CD4-positive, alpha-beta T cell treated with Interferon alpha-2 for 1 hour (primary cell): ENCODE measurements at regions not wholly inside any gene's neighbourhood (a gene's known extent, or its start where the extent isn't known, plus 50 kb on each side); places are given as distances from the start of the nearest gene placed in this dataset.

Experiments
- DNase-seq, 2 donors: peaks; one replicate each; pipeline ENCODE4 v3.0.0-alpha.2; 2020 to 2022

DNA sequence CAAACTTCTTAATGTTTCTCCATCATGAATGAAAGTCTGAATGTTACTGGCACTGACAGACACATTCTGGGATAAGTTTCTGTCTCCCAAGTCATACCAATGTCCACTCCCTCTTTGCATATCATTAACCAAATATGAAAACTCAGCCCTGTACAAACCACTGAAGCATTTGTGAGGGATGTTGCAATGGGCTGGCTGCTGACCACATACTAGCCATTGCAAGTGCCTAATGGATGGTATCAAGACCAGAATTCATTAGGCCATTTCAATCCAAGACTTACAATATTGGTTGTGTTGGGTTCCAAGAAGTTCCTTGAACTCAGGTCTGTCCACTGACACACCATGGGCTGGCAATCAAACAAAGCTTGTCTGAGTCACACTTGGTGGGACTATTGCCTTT is 73.8 kb downstream of the CBLN2 start:
- DNase-seq = no peak

DNA sequence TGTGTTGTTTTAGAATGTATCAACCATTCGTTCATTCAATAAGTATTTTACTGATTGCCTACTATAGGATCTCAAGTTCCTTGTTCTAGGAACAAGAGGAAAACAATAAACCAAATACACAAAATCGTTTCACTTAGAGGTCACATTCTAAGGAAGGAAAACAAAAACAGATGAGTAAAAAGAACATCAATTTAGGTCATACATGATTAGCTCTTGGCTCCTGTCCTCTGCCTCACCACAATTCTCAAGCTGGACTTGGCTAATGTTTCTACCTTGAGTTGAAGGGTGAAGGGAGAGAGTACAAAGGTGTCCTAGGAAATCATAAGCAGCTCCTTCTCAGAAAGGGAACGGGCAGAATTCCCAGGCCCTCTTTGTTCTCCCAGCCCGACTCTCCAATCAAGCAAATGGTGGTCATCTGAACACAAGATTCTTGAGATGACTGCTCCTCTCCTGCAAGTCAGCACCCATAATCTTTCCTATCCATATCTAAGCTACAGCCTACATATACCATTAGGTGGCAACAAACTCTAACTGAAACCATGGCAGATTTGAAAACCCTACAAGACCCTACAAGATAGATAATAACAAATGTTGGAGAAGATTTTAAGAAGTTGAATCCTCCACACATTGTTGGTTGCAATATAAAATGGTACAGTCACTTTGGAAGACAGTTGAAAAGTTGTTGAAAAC is 76.0 kb downstream of the CBLN2 start:
- DNase-seq = no peak

DNA sequence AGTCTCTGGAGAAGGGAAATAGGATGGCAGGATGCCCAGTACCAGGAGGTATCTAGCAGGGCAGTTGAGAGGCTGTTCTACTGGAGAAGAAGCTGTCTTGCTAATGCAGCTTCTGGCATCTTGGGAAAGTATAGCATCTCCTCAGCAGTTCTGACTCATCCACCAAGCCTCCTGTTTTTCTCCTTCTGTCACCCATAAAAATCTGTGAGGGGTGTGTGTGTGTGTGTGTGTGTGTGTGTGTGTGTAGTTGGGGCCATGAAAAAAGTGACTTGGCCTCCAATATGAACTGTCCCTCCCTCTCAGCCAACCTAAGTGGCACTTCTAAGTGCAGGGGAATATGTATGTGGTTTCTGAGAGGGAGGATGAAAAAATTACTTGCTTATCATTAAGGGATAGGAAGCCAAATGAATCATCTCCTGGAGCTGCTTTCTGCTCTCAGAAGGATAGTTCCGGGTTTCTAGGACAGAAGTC is 83.9 kb downstream of the CBLN2 start:
- DNase-seq = no peak

DNA sequence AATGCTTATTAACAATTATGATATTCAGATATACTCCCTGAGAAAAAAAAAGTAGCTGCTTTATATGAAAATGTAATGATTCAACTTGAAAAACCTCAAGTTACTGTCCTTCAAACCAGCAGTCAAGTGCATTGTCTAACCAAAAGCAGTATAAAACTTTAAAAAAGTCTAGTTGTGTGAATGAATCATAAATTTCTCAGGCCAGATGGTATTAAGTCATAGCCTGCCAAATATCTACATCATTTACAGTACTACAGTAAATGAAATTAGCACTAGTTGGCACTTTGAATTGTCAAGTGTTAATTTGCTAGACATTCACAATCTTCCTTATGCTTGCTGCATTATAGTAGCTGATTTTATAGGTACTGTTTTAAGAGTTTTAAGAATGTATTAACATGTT is 85.9 kb downstream of the CBLN2 start:
- no peak for DNase-seq

DNA sequence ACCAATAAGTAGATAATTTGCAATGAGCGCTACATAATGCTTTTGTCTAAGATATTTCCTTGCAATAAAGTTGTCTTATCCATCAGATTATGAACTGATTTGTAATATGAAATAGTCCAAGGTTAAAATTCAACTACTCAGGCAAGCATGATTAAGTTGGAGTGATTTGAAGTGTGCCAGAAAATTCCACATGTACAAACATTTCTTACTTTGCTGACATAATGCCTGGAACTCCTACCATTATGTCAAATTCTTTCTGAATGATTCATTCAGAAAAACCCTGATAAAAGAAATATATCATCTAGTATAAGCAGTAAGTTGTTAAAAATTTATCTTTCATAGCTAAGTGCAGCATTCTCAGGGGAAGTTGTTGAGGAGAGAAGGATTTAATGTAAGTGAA is 87.3 kb downstream of the CBLN2 start:
- no peak for DNase-seq

DNA sequence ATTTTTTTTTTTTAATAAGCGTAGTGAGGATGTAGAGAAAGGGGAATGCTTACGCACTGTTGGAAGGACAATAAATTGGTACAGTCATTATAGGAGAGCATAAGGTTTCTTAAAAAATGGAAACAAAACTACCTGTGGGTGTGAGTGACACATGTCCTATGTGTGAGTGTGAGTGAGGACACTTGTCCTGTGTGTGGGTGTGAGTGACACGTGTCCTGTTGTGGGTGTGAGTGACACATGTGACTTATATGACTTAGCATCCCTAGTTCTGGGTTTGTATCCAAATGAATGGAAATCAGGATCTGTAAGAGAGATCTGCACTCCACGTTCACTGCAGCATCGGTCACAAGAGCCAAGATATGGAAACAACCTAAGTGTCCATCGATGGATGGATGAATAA is 91.8 kb downstream of the CBLN2 start:
- DNase-seq = no peak

DNA sequence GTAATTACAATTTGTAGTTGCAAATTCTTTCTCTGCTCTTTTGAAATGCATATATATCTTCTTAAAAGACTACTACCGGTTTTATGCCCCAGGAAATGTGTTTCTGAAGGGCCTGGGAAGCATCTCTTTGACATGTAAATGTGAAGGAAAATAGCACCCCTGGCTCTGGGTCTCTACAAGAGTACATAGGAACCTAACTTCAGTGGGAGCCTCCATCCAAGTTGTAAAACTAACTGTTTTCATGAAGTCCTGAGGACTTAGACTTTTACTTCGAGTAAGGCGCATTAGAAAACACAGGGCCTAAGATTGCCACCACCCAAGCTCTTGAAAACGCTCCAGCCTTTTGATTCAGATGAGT is 99.4 kb downstream of the CBLN2 start:
- DNase-seq = no peak

DNA sequence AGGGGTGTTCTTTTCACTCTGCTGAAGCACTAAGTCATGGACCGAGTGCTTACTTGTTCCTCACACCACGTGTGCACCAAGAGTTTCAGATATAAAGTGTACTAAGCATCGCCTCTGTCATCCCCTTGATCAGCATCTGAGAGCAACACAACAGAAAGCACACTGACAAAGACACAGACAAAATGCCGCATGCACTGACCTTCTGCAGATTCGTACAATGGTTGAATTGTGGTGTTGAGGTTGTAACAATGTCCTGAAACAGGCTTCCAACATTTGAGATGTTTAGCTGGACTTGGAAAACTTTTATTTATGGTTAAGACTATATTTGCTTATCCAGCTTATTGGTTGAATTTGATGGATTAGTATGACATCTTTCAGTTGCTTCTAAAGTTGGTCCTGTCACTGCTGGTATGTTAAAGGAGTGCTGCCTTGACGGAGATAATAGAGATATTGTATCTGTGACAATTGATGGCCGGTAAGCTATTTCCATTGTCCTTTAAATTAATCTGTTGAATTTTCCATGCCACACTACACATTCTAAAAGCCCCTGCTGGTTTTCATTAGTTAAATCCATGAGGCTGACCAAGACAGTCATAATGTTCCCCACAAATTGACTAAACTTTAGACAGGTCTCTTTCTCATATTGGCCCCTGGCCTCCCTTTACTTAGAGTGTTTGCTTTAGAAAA is 99.9 kb downstream of the CBLN2 start:
- no peak for DNase-seq

DNA sequence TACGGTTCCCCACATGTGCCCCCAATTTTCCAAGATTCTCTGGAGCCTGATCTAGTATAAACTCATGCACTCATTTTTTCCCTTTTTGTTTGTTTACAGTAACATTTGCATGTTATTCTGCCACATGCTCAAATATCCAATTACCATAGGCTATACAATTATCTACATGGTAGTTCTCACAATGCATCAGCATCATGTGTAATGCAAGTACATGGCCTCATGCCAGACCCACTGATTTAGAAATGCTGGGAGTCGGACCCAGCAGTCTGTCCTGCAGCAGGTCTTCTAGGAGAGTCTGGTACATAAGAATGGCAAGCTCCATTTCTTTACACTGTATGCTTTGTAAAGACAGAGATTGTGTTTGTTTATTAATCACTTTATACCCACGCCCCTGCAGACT is 107.7 kb downstream of the CBLN2 start:
- DNase-seq = no peak

DNA sequence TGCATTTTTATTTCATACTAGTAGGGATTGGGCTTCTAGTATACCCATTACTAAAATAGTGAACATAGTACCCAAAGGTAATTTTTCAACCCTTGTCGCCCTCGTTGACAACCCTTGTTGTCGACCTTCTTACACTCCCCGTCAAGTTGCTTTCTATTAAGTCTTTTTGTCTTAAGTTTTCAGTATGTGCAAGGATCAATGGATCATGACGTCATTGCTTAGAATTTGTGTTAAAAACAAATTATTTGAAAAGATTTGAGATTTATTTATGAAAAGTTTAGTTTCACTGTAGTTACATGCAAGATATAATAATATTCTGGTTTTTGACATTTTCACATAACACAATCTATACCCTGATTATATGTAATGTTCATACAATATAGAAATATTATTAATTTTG is 110.4 kb downstream of the CBLN2 start:
- no peak for DNase-seq

DNA sequence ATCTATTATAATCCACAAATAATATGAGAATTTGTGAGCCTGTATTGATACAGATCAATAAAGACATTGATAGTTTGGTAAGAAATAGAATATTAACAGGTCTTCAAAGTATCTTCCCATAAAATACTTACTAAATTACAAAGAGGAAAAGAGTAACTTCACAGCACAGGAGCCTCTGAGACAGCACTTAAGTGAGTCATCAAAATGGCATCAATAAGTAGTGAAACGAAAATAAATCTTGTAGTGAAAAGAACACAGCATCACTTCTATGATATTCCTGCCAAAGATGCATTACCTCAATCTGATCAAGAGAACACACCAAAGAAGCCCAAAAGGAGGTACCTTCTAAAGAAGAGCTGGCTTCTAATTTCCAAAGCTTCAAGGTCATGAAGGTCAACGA is 116.4 kb downstream of the CBLN2 start:
- DNase-seq = no peak

DNA sequence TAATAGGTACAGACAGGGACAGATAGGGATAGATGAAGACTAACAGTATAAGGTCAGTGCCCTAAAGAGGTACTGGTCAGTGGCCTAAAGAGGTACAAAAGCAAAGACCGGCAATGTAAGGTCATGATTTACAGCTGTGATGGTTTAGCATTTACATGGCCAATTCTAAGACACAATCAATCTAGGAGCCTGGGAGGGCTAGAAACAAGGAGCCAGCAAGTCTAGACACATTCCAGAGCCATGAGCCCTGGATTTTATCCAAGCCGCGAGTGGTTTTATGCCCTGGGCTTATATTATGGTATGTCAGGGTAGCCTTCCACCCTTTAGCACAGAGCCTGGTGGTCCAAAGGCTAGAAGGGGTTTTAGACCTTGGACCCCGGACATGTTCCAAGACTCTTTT is 124.2 kb downstream of the CBLN2 start:
- DNase-seq = no peak

DNA sequence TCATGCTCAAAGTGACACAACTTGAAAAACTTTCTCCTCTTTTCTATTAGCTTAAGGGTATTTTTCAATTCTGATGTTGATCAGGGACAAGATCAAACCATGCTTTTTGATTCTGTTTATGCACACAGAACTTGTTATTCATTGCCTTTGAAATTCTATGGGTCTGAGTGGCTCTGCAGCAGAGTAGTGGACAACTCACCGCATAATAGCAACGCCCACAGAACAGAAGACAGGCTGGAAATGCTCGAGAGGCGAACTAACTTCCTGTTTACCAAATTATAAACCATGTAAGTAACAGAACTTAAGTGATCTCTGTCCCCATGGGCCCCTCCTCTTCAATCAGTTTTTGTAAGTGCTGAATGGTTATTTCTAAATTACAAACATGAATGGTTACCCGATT is 131.2 kb downstream of the CBLN2 start:
- no peak for DNase-seq

DNA sequence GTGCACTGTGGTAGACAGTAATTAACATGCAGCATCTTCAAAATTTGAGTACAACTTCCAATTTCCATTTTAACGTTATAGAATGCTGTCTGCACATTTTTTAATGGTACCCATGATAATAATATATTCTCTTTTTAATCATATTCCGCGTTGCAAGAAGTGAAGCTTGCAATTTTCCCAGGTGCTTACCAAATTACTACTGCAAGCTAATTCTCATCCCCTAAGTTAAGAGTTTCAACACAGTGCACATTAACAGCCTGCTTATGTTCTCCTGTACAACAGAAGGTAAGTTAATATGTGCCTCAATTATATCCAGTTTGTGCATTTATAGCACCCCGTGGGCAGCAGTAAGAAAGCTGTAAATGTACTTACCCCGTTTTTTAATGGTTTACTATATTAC is 132.9 kb downstream of the CBLN2 start:
- DNase-seq = no peak

DNA sequence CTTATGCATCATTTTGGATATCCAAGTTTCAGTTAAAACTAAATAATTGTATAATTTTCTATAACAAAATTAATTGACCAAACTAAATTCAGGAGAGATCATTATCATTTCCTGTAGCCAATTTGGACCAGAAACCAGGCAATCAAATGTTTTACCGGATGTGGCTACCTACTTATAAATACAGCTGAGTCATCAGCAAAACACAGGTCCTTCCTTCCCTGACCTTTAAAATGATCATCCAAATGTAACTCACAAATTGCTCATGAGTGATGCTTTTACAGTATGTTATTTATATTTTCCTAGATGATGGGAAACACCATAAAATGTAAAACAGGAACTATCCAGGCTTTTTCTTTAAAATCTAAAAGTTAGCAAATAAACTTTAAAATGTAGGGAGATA is 133.7 kb downstream of the CBLN2 start:
- no peak for DNase-seq

DNA sequence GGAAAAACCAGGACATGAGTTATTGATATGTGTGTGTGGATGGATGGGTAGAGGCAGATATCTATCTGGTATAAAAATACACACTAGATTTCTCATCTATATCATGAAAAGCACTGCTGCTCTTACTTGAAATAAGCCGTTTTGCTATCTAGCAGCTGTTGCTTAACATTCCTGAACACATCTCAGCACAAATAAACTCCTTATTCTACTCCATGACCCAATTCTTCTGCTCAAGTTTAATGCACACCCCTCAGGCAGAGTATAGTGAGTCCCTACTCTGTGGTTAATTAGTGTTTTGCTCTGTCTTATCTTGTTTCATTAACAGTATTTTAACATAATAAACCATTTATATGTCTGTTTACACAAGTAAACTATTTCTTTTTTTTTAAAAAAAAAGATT is 134.2 kb downstream of the CBLN2 start:
- DNase-seq = no peak

DNA sequence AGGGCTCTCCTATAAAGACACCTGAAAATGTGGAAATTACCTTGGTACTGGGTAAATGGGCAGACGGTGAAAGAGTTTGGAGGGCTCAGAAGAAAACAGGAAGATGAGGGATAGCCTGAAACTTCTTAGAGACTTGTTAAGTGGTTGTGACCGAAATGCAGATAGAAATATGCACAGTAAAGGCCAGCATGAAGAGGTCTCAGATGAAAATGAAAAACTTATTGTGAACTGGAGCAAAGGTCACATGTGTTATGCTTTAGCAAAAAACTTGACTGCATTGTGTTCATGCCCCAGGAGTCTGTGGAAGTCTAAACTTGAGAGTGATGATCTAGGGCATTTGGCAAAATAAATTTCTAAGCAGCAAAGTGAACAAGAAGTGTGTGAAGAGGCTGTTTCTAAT is 137.1 kb downstream of the CBLN2 start:
- DNase-seq = no peak

DNA sequence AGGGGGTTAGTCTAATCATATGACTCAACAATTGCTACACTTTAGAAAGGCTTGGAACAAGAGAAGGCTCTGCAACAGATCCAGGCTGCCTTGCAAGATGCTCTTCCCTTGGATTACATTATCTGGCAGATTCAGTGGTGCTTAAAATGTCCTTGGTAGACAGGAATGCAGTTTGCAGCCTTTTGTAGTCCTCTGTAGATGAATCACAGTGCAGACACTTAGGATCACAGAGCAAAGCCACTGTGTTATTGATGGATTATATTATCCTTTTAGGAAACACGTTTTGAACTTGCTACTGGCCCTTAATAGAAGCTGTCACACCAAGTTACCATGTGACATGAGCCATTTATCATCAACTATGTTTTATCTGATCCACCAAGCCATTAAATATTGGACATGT is 152.2 kb downstream of the CBLN2 start:
- no peak for DNase-seq

DNA sequence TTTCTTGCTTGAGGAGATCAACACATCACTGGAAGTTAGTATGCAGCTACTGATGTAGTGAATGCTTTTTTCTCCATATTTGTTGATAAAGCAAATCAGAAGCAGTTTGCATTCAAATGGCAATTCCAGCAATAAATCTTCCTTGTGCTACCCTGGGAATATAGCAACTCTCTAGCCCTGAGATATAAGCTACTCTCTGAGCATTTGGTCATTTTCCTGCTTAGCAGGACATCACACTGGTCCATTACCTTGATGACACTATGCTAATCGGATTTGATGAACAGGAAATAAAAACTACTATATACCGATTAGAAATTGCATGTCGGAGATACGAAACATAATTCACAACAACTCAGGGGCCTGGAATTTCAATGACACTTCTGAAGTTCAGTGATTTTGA is 152.7 kb downstream of the CBLN2 start:
- no peak for DNase-seq

DNA sequence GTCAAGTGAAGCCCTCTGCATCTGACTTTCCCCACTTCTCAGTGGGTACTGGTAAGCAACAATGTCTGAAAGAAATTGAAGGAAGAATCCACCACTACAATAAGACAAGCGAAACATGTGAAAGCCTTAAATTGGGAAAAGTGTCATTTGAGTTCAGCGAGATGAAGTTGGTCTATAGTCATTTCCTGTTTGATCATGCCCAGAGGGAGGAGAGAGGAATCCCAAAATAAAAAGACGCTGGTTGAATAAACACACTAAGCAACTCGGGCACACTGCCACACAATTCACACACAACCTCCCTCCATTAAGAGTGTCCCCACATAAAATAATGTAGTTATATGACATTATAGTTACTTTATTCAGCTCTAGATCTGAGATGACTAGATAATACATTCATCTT is 166.1 kb downstream of the CBLN2 start:
- DNase-seq = no peak

DNA sequence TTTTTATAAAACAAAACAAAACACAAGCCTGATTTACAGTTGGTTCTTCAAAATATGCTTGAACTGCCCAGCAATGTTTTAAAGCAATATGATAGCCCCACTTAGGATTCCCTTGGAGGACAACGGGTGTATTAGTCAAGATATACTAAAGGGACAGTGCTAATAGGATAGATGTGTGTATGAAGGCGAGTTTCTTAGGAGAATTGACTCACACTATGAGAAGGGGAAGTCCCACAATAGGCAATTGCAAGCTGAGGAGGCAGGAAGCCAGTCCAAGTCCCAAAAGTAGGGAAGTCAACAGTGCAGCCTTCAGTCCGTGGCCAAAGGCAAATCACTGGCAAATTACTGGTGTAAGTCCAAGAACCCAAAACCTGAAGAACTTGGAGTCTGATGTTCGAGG is 167.9 kb downstream of the CBLN2 start:
- DNase-seq = no peak

DNA sequence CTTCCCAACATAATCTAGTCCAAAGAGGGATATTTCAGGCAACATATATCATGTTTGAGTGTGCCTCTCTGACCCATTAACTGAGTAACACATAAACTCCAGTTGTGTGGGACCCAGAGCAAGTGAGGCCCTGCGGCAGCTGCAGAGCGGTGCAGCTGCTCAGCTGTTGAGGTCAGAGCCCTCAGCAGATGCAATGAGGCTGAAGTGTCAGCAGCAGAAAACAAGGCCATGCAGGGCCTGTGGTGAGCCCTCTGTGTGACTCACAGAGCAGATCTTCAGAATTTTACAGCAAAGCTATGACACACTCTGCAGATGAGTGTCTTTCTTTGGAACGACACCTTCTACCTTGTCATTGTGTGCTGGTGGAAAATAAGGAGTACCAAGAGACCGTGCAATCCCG is 168.5 kb downstream of the CBLN2 start:
- no peak for DNase-seq

DNA sequence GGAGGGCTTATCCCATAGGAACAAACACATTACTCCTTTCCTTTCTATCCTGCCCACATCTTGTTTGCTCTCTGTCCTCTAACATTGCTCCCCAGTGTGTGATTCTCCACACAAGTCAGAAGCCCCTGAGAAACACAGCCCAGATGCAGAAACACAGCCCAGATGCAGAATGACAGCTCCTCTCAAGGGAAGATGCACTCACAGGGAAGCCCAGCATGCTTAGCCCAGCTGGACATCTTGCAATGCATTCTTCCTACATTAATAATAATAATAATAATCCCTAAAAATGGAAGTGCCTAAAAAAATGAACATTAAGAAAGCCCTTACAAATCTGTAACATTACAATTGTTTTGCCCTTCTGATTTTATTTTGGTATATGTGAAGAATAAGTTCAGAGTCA is 172.1 kb downstream of the CBLN2 start:
- no peak for DNase-seq

DNA sequence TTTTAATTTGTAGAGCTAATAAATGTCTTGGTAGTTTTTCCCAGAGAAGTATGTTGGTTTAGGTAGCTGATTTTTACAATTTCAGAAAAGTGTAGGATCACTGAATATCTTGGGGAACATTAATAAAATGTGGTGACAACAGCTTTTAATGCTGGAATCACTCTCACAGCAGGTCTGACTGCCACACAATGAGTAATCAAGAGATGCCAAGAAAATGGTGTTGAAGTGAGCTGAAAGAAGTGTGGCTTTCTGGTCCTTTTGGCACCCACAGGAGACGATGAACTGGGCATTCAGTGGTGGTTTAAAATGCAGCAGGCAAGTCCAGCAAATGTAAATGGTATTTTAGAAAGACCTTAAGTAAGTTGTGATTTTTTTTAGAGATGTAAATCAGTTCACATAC is 175.8 kb downstream of the CBLN2 start:
- DNase-seq = no peak

DNA sequence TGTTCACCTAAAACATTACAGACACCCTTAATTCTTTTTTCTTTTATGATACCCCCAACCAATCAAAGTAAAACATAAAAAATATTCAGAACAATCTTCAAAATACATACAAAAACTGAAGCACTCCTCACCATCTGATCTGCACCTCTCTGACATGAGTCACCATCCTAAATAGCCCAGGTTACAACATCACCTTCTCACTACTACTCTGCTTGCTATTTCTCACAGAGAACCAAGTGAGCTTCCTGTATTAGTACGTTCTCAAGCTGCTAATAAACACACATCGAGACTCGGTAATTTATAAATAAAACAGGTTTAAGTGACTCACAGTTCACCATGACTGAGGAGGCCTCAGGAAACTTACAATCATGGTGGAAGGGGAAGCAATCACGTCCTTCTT is 183.5 kb downstream of the CBLN2 start:
- no peak for DNase-seq
